Superior temporal gyrus (tissue), 1 donor: ENCODE measurements at regions not wholly inside any gene's neighbourhood (a gene's known extent, or its start where the extent isn't known, plus 50 kb on each side); places are given as distances from the start of the nearest gene placed in this dataset.
"Not testable (repeated sequence)": the region's sequence is repeated elsewhere in the genome, so short reads cannot be mapped to it uniquely, and the experiment has no call there.

Source experiments
- DNase-seq: peaks from one replicate; pipeline ENCODE4 v3.0.0-alpha.2; 2016; ENCODE audit errors: extremely low spot score

DNA sequence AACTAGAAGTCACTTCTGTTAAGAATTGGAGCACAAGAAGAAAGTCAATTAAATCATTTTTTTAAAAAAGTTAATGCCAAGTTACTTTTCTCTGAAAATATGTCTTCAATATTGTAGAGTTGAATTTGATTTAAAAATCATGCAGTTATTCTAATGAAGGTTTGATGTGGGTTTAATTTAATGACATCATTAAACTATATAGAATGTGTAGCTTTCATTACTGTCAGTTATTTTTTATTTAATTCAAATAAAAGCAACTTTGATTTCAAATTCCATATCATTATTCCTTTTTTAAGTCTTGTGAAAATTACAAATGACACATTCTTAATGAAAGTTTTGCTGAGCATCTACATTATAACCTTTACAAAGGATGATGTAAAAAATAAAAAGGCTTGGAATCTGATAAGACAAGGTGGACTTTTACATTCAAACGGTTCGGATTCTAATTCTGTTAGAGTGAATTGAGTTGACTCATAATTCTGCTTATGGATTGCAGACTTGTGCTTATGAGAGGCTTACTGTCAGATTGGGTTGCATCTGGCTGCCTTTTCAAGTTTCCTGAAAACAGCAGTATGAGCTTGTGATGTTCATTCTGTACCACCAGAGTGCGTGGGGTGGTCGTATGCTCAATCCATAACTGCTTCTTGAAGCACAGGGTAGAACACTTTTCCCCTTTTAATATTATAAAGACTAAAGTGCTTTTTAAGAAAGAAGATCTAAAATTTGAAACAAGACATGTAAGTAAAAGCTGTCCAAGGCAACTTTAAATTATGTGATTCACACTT, 253.0 kb upstream of the ARRDC3 start:
- DNase-seq, result no peak

DNA sequence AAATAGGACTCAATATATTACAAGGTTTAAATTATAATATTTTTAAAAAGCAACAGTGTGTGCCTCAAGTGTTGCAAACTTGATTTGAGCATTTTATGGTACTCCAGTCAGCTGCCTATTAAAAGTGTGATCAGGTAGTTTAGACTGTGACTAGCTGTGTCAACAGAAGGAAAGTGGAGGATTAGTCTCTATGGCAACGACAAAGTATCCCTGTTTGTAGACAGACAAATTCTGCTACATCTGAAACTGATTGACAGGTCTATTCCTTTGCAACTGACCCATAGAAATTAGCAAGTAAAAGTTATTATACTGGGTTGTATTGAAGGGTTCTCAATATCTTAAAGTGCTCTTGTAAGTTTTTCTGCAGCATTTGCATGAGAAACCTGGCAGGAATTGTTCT, 249.8 kb upstream of the ARRDC3 start:
- no peak for DNase-seq

DNA sequence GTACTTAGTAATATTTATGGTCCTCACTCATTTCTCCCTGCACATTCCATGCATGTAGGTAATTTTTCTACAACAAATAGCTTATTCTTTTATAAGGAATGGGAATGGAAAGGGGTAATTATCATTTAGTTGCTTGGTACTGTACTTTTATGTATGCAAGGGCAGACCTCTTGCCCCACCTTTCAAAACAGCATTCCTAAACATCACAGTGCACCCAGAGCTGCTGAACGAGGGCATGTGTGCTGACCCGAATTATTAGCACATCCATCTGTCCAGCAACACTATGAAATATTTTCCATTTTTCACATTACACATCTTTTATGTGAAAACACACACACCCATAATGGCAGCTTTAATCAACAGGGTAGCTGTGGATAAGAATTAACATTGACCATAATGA, 228.6 kb upstream of the ARRDC3 start:
- no peak for DNase-seq

DNA sequence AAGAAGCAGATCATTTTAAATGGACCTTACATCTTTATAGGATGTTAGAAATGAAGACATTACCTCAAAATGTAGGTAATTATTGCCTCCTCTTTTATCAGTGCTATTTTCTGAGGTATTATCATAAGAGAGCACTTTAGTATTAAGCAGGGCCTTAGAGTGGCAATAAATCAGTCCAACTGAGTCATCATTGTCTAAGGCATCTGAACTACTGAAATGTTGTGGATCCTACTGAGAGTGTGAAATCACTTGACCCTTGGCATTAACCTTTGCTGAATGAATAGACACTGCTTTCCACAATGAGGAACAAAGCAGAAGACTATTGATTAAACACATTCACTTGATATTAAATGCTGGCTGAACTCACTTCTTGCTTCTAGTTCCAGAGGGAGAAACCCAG, 224.6 kb upstream of the ARRDC3 start:
- DNase-seq, result no peak

DNA sequence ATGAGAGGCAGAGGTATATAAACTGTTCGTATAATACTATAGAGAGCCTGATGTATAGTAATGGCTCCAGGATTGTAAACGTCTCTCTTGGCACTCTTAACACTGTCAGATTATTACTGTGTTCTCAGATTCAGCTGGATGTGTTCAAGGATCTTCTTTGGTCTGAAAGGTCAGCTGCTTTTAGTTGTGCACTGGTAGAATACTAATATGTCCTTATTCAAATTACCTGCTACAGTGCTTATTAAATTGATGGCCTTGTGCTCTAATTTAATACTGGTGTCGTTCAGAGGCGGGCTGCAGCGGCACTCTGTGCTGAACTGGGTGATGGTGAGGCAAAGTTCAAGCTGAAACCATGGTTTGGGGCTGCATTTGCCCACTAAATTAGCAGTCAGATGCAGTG, 216.7 kb upstream of the ARRDC3 start:
- no peak for DNase-seq

DNA sequence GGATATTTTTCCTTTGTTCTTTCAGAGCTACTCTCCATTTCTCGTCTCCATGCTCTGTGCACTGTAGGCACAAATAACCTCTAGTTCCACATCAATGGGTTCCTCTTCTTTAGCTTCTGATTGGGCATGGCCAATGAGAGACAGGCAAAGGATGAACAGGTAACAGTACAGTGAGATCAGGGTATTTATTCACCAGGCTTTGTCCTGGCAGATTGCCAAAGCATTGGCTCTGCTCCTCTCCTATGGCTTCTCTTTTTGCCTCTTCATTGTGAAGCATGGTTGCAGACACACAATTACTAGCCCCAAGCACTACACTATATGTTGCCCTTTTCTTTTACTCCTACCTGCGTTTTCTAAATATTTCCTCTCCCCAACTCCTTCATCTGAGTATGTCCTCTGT, 215.1 kb upstream of the ARRDC3 start:
- no peak for DNase-seq

DNA sequence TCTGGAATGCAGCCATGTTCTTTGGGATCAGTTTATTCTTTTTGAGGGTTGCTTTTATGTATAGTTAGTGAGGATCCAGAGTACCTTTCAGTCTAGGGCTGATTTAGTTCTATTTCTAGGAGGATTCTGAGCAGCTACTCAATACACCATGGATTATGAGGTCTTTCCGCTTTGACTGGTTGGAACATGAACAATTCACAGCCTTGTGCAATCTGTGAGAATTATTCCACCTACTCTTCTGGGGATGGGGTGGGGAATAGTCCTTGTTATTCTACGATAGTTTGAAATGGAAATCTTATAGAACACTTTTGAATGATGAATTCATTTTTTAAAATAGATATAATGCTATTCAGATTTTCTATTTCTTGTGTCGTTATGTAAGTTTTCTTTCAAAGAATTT, 212.3 kb upstream of the ARRDC3 start:
- DNase-seq, result no peak

DNA sequence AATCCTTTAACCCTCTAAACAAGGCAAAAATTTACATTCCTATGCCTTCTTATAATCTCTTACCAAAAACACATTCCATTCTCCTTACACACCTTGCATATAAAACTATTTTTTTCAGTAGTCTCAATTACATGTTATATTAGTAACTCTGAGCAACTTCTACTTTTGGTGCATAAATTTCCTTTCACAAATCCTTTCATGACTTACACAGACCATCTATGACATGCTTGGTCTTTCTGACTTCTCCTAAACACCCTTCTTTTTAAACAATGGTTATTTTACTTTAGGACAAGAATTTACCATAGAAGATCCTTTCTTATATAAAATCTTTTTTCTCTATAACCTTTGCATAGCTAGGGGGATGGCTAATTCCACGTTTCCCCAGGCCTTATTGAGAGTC, 208.0 kb upstream of the ARRDC3 start:
- DNase-seq, result no peak

DNA sequence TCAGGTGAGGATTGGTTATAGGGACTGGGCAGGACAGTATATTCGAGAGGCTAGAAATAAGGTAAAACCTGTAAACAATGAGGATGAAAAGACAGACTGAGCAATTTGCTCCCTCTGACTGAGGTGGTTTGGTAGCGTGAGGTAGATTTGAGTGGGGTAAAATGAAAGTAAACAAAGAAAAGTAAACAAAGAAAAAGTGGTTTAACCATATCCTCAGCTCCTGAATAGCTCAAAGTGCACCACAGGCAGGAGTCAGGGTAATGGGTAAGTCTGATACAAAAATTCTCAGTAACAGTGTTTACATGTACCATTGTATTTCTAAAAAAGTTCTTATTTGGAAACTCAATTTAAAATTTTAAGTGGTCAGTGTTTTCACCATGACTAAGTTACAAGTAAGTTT, 203.1 kb upstream of the ARRDC3 start:
- DNase-seq, result no peak

DNA sequence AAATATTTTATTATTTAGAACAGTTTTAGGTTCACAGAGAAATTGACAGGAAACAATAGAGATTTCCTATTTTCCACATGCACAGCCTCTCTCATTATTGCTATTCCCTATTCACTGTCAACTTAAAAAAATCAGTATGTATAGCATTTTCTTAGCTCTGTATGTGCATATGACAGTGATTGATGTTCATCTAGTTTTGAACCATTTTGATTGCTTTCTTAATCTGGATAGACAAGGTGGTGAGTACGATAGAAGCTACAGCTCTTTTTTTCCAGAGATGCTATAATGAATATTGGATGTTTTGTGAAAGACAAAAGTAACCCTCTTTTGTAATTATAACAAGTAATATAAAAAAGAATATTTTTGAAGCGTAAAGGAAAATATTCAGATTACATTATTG, 201.2 kb upstream of the ARRDC3 start:
- no peak for DNase-seq

DNA sequence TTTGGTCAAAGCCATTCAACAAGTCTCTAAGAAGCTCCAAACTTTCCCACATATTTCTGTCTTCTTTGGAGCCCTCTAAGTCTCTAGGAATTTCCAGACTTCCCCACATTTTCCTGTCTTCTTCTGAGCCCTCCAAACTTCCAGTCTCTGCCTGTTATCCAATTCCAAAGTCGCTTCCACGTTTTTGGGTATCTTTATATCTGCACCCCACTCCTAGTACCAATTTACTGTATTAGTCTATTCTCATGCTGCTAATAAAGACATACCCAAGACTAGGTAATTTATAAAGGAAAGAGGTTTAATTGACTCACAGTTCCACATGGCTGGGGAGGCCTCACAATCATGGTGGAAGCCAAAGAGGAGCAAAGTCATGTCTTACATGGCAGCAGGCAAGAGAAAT, 182.9 kb upstream of the ARRDC3 start:
- DNase-seq, result not testable (repeated sequence)

DNA sequence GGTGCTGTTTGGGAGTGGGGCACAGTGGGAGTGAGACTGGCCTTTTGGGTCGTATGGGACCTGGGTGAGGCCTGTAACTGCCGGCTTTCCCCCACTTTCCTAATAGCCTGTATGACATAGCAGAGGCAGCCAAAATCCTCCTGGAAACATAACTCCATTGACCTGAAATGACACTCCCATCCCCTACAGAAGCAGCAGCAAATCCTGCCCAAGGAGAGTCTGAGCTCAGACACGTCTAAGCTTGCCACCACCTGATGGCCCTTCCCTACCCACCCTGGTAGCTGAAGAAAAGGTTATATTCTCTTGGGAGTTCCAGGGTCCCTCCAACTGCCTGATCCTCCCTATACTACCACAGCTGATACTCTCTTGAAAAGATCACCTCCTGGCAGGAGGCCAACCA, 179.8 kb upstream of the ARRDC3 start:
- DNase-seq, result no peak

DNA sequence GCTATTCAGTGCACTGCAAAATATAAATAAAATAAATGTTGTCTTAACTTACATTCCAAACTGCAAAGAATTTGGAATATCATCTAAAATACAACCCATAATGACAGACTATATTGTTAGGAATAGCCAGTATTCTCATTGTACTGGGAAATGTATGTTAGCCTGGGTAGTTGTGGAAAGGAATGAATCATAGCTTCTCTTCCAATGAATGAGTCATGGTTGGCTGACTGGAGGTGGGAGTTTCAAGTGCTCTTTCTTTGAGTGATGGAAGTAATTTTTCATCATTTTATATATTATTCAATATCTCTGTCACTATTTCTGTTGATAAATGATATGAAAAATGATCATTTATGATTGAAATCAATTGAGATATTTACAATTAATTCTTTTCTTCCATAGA, 158.6 kb upstream of the ARRDC3 start:
- no peak for DNase-seq

DNA sequence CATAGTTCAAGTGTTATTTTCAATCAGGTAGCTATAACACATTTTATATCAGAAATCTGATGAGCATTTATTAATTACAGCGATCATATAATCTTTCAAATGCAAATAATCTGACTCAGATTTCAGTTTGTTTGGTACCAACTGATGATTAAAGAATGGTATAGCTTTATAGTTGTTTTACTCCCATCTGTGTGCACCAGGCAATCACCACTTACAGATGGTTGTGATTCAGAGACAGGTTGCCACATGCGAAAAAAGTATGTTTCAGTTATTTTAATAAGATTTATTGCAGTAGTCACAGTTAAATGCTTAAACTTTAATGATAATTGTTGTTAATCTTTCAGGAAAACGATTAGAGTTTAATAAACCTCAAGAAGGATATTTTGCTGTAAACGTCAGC, 155.1 kb upstream of the ARRDC3 start:
- no peak for DNase-seq

DNA sequence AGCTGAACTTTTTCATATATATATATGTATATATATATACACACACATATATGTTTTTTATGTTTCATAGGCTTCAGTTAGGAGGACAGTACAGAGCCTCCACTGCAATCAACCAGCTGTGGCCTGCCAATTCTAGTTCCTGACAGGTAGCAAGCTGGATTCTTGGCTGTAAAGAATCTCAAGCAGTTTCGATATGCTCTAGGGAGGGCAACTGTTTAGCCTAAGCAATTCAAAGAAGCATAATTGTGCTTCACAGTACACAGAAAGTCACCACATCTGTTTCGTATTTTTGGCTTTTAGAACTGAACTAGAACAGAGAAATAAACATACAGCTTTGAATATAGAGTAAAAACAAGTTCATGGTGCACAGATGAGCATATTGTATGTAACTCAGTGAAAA, 152.4 kb upstream of the ARRDC3 start:
- DNase-seq, result no peak

DNA sequence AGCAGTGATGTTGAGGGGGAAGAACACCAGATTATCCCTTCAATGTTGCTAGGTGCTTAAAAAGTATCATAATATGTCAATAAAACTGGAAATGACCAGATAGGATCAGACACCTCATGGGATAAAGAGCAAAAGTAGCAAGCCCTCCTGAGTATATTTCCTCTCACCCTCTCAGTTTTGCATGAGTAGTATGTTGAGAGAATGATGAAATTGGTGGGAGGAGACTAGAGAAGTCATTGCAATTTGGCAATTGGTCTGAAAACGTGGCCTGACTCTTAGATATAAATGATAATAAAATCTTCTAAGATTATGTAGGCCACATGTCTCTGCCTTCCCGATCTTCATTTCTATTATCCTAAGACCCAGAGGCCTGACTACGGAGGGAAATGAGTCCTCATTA, 151.2 kb upstream of the ARRDC3 start:
- no peak for DNase-seq

DNA sequence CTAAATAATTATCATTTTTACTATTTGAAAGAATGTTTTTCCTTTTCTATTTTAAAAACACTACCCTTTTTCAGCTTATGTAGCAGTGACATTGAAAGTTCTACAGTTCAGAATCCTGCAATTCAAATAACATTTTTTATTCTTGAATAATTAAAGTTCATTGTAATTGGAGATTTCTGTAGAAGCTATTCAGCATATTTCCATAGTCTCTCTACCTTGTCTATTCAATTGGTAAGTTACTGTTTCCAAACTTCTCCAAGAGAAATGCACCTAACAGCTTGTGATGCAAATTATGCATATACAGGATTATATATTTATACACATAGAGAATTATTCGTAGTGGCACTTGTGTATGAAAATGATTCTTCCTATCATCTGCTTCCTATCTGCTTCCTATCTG, 149.7 kb upstream of the ARRDC3 start:
- DNase-seq, result no peak

DNA sequence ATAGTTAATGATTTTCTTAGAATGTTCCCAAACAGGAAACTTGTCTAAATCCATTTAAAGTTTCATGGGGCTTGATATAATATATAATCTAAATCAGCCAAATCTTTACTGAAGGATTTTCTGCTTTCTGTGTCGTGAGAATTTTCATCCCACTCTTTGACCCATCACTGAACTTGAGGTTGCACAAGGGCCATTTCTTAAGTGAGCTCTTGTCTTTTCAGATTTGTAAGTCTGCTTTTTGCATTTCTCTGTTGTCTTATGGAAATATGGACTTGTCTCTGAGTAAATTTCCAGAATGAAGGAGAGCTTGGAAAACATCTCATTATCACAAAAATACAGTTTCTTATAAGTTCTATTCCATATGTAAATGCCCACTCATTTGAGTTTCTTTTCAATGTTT, 149.2 kb upstream of the ARRDC3 start:
- no peak for DNase-seq

DNA sequence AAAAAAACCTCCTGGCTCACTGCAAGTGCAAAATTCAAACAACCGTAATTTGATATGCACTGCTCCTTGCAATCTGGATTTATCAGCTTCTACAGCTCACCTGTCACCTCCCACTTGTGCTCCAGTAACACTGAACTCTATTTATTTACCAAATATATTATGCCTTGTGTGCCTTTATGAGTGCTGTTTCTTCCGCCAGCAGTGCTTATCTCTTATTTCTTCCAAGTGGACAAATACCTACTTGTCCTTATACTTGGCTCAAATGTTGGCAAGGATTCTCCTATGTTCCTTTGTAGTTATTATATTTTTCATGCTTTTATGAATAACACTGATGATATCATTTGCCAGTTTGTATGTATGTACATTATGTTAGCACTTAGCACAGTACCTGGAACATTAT, 145.7 kb upstream of the ARRDC3 start:
- DNase-seq, result no peak

DNA sequence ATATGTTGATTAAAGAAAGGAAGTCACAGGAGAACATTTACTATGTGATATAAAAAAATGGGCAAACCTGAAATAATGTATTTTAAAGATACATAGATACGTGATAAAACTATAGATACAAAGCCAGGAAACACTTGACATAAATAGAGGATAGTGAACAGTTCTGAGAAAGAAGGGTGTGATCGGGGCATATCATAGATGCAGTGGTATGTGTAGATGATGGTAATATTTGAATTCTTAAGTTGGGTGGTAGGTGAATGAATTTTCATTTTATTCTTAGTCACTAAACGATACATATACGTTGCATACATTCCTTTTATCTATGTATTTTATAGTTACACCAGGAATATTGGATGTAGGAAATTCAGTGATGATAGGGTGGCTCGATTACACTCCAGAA, 138.7 kb upstream of the ARRDC3 start:
- DNase-seq, result no peak

DNA sequence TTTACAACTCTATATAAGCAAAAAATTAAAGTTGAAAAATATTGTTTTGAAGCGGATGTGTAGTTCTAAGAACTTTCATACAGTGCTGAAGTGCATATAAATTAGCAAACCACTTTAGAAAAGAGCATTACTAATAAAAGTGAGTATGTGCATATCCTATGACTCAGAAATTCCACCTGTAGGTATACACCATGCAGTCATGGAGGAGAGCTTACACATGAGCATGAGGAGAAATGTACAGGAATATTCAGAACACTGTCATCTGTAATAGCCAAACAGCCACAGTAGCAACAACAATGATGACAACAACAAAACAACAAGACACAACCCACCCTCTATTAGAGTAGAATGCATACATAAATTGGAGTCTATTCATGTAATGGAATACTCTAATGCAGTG, 138.2 kb upstream of the ARRDC3 start:
- no peak for DNase-seq

DNA sequence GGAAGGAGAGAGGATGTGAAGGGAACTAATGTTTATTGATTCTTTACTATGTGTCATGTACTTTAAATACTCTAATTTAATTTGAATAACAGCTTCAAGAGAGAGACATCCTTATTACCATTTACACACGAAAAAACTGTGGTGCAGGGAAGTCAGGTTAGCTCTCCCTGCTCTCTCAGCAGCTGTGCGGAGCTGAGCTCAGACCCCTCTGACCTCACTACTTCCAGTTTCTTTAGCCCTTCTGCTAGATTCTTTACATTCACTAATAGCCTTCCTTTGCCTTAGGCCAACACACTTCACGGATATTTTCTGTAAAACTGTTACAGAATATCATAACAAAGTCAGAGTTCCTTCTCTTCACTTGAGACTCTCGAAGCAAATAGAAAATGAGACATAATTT, 131.3 kb upstream of the ARRDC3 start:
- no peak for DNase-seq

DNA sequence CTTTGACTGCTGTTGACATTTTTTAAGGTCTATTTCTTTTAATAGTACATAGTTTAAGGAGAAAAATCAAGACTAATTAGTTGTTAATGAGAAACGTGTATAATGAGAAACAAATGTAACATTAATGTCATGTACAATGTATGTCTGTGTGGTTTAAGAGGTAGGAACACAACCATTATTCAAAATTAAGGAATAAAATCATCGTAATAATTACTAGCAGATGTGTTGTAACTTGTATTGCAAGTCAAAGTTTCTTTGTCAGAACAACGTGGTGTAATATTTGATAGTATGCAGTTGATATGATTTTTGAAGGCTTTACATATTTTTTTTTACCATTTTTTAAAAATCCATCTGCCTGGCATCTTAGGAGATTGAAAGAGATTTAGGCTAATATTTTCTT, 120.2 kb upstream of the ARRDC3 start:
- DNase-seq, result no peak

DNA sequence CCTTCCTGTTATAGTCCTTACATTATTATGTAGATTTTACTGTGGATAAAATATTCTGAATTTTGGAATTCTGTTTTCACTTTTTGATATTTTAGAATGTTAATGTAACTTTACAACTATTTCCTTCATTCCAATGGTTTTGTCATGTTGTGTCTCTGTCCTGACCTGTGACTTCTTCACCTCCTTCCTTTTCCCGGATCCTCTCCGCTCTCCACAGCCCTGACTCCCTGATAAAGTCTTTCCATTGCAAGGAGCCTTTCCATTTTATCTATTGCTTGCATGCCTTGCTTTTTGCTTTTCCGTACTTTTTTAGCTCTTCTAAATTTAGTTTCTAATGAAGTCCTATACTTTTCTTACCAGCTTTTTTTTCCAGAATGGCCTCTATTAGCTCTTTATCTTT, 117.6 kb upstream of the ARRDC3 start:
- DNase-seq, result no peak
